Stimulated activated CD4-positive, alpha-beta T cell treated with anti-CD3 and anti-CD28 coated beads, Interleukin-4, amount 100 ng/mL, for 4 hours (primary cell): ENCODE measurements at regions not wholly inside any gene's neighbourhood (a gene's known extent, or its start where the extent isn't known, plus 50 kb on each side); places are given as distances from the start of the nearest gene placed in this dataset.
A peak's percentile ranks its signal among the peaks of the same experiment; 100 is the strongest.

Source experiments
- DNase-seq, 2 experiments: peaks; one replicate each; pipeline ENCODE4 v3.0.0-alpha.2; 2020

GRCh38 chr16:85990861-85991301 is 91.9 kb downstream of the IRF8 start:
- no peak for DNase-seq

GRCh38 chr16:85991425-85991824 is 92.5 kb downstream of the IRF8 start:
- no peak for DNase-seq

- no peak for DNase-seq
Observed at GRCh38 chr16:85991856-85992255, 92.9 kb downstream of the IRF8 start.

- no peak for DNase-seq
Observed at GRCh38 chr16:85992359-85992758, 93.4 kb downstream of the IRF8 start.

GRCh38 chr16:85992779-85993178 is 93.8 kb downstream of the IRF8 start:
- DNase-seq: no peak

GRCh38 chr16:85994492-85995490 is 95.8 kb downstream of the IRF8 start:
- no peak for DNase-seq

- DNase-seq: peak; percentile 54 to 66
Observed at GRCh38 chr16:85995541-85996423, 96.8 kb downstream of the IRF8 start.

GRCh38 chr16:85996843-85997242 is 97.9 kb downstream of the IRF8 start:
- DNase-seq: no peak

GRCh38 chr16:85998171-85998867 is 99.4 kb downstream of the IRF8 start:
- no peak for DNase-seq

- DNase-seq: no peak
Observed at GRCh38 chr16:85998868-85999729, 100.1 kb downstream of the IRF8 start.

GRCh38 chr16:85999778-86000177 is 100.8 kb downstream of the IRF8 start:
- no peak for DNase-seq

GRCh38 chr16:86002178-86002900 is 103.4 kb downstream of the IRF8 start:
- no peak for DNase-seq

GRCh38 chr16:86007524-86007923 is 108.6 kb downstream of the IRF8 start:
- DNase-seq: no peak

- DNase-seq: no peak
Observed at GRCh38 chr16:86010680-86011141, 111.7 kb downstream of the IRF8 start.

- no peak for DNase-seq
Observed at GRCh38 chr16:86011532-86011931, 112.6 kb downstream of the IRF8 start.

- no peak for DNase-seq
Observed at GRCh38 chr16:86012221-86012620, 113.3 kb downstream of the IRF8 start.

- DNase-seq: no peak
Observed at GRCh38 chr16:86013867-86014266, 114.9 kb downstream of the IRF8 start.

- no peak for DNase-seq
Observed at GRCh38 chr16:86015606-86016005, 116.6 kb downstream of the IRF8 start.

GRCh38 chr16:86016201-86016965 is 117.4 kb downstream of the IRF8 start:
- DNase-seq: peak; percentile 8 to 23

GRCh38 chr16:86018071-86018470 is 119.1 kb downstream of the IRF8 start:
- DNase-seq: no peak
